GM21367 (cell line): ENCODE measurements at regions not wholly inside any gene's neighbourhood (a gene's known extent, or its start where the extent isn't known, plus 50 kb on each side); places are given as distances from the start of the nearest gene placed in this dataset.
"Not testable (repeated sequence)": the region's sequence is repeated elsewhere in the genome, so short reads cannot be mapped to it uniquely, and the experiment has no call there.

Experiments used
- ATAC-seq: cut with Tn5 transposase; IDR thresholded peaks from one replicate; pipeline ENCODE4 v1.9.1; 2021; ENCODE audit not compliant: unreplicated experiment

DNA sequence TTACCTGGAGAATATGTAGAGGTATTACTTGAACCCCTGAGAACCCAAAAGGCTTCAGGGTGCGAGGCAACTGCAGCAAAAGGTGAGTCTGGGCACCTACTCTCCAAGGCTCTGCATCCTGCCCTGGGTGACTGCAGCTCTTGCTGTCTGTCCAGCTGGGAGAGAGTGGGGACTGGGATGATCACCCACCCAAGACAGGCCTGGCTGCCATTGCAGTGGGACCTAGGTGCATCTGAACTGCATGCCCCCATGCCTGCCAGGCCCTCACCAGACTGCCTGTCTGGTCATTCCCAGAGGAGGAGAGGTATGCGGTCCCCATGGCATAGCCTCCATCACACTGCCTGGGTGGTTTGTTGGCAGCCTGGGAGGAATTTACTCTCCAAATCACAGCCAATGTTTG is 563.9 kb downstream of the TFAP2A start:
- no peak for ATAC-seq

DNA sequence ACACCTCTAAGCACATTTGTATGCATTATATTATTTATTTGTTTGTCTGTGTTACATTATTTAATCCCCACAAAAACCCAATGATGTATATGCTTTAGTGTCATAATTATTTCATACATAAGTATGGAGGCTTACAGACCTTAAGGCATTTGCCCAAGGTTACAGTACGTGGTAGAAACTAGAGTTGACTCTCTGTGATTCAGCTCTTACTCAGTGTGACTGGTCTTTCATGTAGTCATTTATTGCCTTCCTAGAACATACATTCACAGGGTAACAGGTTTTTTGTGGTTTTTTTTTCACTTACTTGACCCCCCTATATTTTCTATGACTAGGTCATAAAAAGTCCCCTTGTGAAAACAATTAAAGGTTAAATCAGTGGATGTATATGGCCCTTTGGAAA is 566.8 kb downstream of the TFAP2A start:
- no peak for ATAC-seq

DNA sequence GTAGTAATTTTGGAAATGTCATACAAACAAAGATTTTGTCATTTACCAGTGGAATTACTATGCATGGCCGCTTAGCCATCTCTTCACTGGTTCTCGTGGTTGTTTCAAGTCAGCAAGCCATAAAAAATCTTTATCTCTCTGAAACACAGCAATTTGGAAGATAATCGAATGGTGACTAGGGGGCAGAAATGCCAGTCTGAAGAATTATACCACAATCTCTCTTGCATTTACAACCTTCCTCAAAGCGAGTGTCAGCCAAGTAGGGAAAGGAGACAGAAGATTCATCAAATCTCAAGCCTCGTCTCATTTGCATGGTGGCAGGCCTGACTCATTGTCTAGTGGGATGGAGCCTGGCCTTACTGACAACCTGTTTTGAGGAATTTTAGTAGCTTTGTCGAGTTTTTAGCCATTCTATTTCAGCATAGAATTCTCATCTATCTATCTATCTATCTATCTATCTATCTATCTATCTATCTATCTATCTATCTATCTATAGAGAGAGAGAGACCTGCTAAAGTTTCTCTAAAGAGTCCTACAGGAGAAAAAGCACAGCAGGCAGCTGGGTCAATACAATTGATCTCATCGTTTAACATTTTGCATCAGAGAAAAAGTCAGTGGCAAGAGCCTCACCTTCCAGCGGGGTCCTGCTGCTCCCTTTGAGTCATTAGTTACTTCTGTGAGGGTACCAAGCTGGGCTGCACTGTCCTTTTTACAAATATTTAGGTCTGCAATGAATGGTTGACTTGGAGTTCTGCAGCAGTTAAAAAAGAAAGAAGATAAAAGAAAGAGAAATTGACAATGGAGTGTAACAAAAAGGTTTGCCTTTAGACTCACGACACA is 572.8 kb downstream of the TFAP2A start:
- ATAC-seq: no peak

DNA sequence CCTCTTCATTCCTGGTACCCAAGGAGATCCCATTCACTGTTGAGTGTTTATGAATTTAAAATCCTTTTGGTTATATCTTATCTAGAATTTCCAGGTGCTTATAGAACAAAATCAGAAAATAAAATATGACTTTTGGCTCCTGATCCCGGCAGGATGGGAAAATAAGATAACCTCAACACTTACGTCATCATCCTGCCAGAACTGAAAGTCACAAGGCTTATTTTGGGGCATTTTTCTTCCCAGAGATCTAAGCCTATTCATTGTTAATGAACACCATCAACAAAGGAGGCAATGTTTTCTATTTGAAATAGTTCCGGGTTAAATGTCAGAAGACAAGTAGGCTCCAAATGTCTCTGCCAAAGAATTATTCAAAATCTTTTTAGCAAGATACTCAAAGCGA is 580.6 kb downstream of the TFAP2A start:
- ATAC-seq: no peak

DNA sequence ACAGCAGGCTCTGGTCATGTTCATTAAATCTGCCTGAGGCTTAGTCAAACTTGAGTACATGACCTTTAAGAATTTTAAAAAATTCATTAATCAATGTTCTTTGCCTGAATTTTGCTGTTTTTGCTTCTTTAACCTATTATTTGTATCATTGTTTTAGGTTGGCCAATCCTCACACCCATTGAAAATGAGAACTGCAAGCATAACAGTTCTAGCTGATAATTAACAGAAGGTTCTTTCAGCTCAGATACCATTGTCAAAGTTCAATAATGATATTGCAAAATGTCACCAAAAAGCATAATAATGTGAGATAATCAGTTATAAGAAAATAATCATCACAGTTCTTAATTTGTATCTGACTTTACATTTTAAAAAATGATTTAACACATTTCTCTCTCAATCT is 583.1 kb downstream of the TFAP2A start:
- no peak for ATAC-seq

DNA sequence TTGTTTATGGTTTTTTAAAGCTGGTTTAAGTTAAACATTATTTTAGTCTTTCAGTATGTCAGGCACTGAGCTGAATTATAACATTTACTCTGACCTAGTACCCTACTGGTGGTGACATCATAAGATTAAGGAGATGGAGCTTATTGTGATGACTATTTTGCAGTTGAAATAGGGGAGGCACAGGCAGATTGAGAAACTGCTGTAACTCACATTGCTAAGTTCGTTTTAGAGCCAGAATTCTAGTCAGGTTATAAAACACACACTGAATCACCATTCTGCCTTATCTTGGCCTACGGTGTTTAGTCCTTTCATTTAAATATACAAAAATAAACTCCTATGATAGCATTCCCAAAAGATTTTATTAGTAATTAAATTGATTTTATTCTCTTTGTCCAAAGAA is 584.1 kb downstream of the TFAP2A start:
- no peak for ATAC-seq

DNA sequence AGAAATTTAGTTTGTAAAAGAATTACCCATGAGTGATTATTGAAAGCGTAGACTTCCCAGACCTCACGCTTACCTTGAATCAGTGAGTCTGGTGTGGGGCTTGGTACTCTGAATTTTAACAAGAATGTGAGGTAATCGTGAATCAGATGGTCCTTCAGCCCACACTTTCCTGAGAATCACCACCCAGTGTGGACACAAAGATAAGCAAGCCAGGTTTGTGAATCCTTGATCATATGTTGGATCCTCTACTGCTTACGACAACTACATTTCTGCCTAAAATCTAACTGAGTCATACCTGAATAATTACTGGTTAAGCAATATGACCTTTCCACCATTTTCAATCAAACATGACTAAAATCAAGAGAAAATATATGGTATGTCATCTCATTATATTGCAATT is 589.3 kb downstream of the TFAP2A start:
- no peak for ATAC-seq

DNA sequence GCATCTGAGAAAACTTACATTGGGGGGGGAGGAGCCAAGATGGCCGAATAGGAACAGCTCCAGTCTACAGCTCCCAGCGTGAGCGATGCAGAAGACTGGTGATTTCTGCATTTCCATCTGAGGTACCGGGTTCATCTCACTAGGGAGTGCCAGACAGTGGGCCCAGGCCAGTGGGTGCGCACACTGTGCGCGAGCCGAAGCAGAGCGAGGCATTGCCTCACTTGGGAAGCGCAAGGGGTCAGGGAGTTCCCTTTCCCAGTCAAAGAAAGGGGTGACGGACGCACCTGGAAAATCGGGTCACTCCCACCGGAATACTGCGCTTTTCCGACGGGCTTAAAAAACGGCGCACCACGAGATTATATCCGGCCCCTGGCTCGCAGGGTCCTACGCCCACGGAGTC is 604.1 kb downstream of the TFAP2A start:
- not testable (repeated sequence) for ATAC-seq

DNA sequence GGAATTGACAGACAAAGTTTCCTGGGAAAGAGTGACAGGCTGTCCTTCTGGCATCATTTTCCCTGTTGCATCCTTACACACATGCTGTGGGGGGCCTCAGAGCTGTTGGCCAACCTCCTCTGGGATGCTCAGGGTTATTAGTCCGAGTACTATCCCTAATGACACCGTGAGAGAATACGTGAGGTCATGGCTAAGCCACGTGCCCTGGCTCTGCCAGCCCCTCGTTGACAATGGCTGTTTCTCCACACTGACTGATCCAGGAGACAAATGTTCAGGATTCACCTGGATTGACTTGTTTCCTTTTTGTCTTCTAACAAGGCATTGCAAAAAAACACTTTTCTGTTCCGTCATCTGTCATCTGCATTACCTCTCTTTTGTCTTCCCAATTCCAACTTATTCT is 604.6 kb downstream of the TFAP2A start:
- no peak for ATAC-seq

DNA sequence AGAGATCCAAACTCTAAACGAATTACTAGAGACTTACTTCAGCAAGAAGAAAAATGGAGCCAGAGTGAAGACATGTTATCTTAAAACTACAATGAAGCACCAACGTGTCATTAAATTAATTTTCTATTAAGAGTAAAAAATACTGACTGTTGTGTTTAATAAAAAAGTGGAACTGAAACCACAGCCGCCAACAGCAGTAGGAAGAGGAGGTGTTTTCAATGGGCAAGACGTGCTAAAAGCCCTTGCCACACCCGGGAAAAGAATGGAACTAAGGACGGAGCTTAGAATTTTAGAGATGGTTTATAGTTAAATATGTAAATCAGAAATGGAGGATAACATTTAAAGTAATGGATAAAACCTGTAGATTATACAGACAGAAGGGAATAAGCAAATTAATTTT is 608.7 kb downstream of the TFAP2A start:
- ATAC-seq: no peak

DNA sequence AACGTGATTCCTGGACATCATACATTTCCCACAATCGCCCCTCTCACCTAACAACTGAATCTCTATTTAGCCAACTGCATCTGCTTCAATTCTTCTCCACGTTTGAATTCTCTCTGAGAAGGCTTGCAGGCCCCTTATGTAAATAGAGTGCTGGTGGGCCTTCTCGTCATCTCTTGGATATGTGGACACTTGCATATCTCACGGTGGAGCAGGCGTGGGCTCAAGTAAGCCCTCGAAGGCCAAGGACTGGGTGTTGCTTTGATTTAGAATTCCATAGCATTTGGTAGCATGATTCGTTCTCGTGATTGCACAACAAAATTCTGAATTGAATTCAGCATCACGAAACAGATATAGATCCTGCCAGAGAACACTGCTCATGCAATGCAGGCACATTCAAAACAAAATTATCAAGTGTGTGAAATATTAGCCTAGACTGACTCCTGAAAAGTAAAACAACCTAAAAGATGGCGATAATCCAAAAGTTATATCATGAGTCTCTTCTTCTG is 613.6 kb downstream of the TFAP2A start:
- ATAC-seq: no peak

DNA sequence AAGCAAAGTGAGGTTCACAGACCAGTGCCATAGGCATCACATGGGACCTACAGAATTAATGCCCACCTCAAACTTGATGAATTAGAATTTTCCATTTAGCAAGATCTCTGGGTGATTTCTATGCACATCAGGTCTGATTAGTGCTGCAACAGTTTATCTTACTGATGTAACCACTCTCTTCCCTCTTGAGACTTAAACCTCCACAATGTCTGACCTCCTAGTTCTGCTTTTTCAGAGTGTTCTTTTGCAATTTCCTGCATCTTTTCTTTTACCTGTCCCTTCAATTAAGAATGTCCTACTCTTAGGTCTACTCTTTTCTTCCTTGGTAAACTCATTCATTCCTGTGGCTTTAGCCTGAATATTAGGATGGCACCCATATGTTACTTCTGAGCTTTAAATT is 615.3 kb downstream of the TFAP2A start:
- no peak for ATAC-seq

DNA sequence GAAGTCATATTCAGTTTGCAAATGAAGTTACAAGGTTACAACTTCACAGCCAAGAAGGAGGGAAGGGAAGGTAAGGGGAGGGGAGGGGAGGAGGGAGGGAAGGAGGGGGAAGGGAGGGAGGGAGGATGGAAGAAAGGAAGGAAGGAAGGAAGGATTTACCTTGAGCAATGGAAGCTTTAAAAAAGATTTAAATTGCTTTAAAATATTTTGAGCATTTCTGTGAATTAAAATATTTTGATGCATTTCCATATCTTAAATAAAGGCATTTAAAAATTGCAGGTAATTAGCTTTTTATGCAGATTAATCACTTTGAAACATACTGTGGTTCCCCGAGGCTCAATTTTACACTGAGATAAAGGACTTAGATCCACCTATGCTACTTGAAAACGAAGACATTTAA is 618.0 kb downstream of the TFAP2A start:
- ATAC-seq: no peak

DNA sequence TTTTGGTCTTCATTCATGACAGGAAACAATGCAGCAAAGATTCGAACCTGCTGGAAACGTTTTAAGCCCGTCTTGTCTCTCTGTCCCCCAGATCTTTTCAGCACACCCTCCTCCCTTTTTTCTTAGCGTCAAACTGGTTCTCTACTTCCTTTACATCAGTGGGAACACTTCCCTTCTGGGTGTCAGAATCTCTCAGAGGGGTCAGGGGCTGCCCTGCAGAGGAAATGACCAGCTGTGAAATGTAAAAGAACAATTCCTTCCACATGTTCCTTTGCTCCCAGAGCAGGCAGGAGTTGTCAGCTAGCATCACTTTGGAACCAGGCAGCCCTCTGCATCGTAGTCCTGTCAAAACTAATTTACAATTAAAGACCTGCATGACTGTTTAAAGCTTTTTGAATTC is 619.0 kb downstream of the TFAP2A start:
- ATAC-seq: no peak

DNA sequence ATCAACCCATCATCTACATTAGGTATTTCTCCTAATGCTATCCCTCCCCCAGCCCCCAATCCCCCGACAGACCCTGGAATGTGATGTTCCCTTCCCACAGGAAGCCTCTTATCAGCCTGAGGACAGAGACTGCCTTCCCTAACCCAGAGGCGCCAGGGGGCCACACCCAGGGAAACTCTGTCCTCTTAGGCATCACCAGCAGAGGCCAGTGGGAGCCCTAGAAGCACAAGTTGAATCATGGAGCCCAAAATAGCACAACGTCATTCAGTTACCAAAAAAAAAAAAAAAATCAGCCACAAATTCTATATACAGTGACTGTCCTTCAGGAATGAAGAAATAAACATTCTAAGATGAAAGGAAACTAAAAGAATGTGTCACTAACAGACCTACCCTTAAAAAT is 625.7 kb downstream of the TFAP2A start:
- ATAC-seq: no peak

DNA sequence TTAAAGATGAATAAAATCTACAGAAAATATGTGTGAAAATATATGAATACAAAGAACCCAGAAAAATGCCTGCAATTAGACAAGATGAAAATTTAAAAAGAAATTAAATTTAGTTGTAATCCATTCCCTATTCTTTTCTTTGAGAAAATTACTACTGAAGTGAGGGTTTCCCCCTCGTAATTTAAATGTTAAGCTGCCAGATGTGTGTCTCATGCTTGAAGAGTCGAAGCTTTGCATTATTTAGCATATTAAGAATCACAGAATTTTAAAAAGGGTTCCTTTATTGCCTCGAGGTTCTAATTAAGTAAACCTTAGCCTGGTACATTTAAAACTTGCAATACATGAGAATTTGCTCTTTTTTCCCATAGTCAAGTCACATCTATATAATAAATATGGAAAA is 630.1 kb downstream of the TFAP2A start:
- no peak for ATAC-seq

DNA sequence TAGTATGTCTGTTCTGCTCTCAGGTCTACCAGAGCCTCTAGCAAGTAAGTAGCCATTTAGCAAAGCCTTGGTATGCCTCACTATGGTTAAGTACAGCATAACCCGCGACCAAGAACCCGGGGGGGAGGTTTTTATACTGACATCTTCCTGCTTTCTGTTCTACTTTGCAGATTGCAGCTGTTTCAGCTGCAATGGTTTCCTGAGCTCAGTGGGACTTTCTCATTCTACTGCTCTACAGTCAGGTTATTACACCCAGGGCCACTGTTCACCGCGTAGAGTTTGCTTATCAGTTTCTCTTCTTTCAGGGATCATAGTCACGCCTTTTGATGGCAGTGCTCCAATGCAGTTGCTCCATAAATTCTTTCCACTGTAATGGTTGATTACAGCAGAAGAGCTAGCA is 631.3 kb downstream of the TFAP2A start:
- no peak for ATAC-seq

DNA sequence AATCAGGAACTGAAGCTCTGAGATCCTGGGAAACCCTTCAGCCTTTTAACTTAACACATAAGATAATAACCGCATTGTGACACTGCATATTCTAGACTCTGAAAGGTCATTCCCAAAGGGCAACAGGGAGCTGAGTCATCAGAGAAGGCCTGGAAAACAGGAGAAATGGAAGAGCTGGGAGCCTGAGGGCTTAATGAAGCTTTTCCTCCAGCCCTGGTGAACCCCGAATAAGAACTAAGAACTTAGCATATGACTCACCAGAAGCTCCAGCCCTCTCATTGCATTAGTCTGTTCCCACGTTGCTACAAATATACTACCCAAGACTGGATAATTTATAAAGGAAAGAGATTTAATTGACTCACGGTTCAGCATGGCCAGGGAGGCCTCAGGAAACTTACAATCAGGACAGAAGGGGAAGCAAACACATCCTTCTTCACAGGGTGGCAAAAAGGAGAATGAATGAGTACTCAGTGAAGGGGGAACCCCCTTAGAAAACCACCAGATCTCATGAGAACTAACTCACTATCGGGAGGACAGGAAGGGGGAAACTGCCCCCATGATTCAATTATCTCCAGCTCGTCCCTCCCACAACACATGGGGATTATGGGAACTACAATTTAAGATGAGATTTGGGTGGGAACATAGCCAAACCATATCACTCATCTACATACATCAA is 648.5 kb downstream of the TFAP2A start:
- ATAC-seq: no peak

DNA sequence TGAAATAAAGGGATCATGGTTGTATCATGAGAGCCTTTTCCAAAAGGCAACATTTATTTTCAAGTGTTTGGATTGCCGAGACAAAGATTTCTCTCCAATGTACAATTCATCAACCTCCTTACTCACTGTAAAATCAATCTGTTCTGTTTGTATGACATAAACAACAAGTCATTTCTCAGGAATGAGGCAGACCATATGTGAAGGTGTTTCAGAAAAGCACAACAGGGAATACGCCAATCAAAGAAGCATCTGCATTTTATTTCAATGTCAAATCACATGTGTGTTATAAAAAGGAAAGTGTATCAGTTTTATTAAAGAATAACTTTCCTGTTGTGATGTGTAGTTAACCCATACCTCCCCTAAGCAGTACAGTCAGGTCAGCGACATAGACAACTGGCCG is 653.7 kb downstream of the TFAP2A start:
- ATAC-seq: no peak

DNA sequence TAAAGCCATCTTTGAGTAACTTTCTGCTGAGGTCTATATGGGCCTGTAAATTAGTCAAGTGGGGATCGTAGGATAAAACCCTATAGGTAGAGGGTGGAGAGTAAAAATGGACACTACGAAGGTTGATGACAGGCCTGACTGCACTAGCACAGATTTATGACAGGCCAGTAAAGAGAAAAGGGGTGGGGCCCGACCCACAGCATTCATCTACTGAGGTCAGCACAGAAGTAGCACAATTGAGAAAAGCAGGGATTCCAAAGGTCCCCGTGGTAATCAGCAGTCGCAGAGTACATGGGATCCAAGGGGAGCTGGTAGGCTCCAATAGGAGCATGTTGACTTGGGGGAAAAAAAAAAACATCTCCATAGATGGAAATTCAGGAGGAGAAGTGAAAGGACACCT is 660.4 kb downstream of the TFAP2A start:
- ATAC-seq: no peak

DNA sequence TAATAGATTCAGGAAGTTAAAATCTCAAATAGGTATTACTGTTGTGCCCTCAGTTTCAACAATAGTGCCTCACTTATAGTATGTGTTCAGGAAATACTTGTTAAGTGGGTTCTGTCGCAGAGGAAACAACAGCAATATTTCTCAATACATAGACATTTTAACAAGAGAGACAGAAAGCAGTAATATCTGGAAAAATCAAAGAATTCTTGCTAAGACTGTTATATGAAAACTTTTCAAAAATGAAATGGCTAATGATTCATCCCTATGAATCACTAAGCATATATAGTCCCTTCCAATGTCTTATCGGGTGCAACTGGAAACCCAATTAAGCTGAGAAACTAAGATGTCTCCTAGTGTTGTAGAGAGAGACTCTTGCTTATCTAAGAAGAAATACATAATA is 668.9 kb downstream of the TFAP2A start:
- ATAC-seq: no peak

DNA sequence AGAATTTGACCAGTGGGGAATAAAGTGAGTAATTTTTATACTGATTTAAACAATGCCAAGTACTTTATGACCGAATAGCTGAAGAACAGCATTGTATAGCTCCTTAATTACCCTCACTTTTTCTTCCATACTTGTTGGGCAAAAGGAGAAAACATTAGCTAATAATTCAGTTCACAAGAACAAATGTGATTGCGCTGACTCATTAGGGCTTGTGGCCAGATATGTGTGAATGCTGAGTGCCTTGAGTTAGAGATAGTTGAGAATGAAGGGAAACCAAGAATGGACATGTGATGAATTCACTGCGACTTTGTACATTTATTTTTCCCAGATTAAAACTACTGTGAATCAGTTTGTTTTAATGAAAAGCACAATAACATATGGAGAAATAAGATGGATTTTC is 669.4 kb downstream of the TFAP2A start:
- ATAC-seq: no peak

DNA sequence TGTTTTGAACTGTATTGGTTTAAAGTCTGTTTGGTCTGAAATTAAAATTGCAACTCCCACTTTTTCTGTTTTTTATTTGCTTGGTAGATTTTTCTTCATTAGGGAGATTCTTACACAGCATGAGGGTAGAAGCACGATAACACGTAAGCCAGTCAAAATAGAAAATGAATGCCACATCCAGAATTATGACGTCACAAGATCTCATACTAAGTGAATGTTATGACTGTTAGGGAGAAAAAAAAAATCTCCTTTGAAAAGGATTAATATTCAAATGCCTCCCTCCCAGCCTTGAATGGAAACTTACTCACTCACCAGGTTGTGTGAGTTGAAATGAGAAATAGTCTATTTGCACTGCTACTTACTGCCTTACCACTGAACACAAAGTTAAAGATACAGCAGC is 670.8 kb downstream of the TFAP2A start:
- no peak for ATAC-seq
